Mucosa of descending colon (tissue), 3 donors: ENCODE measurements at regions not wholly inside any gene's neighbourhood (a gene's known extent, or its start where the extent isn't known, plus 50 kb on each side); places are given as distances from the start of the nearest gene placed in this dataset.

Experiments
- ATAC-seq: fragments of 200-7000 bp; cut with Tn5 transposase; one replicate; pipeline ENCODE4 v1.9.1; 2020; ENCODE audit warnings: mild to moderate bottlenecking, moderate library complexity
- DNase-seq, 3 donors: peaks; one replicate each; pipeline ENCODE4 v3.0.0-alpha.2; 2020
- H3K36me3 ChIP-seq: fragments of 200-600 bp; one replicate; pipeline ENCODE4 v1.8.0; 2021; ENCODE audit warnings: low read depth, mild to moderate bottlenecking
- H3K4me1 ChIP-seq: fragments of 200-600 bp; one replicate; pipeline ENCODE4 v1.8.0; 2021; ENCODE audit warnings: low read depth, mild to moderate bottlenecking
- H3K4me3 ChIP-seq: fragments of 200-600 bp; one replicate; pipeline ENCODE4 v1.8.0; 2021; ENCODE audit warnings: mild to moderate bottlenecking
- H3K9me3 ChIP-seq: fragments of 200-600 bp; one replicate; pipeline ENCODE4 v1.8.0; 2021; ENCODE audit warnings: mild to moderate bottlenecking
- intact Hi-C, 2 donors: fragments of 100-400 bp; cut with DNase I in 1 of 2; cut with micrococcal nuclease in 1 of 2; formaldehyde crosslinking; loops; one replicate each; pipeline versions ENCODE4 v1.11.0 to v1.11.1; 2022; cut with DNase I, micrococcal nuclease
- TF ChIP-seq, protein P1 (sequence below): fragments of 200-600 bp; IDR thresholded peaks from one replicate; pipeline ENCODE4 v1.8.0; 2022; ENCODE audit warnings: antibody characterized with exemption, mild to moderate bottlenecking
- donor health status: DM: no; HTN: no; CAD: no; lungs with moderate emphysema.
- donor health status: DM: no; HTN: no; CAD: no.
- donor health status: DM: no; HTN: yes; CAD: no.

DNA sequence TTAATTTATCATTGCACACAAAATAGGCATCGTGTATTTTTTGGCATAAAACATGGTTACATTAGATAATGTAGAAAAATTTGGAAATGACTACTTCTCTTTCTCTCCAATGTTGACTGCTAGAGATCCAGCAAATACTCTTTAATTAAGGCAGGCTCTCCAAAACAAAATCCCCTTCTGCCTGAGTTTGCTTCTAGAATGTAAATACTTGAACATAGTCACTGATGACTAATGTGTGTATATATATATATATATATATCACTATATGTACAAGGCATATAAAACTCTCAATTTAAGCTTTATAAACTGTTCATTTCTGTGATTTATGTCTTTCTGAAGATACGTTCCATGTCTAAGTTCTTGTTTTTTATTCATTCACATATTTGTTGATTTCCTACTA is 67.2 kb upstream of the CAMK2D start:
- no peak overlapping the region for H3K4me3 ChIP-seq
- intact Hi-C loops: no loop called here
- DNase-seq: no peak
- H3K9me3 ChIP-seq: no peaks in the 10 kb centered on the region
- no peak for ATAC-seq
- TF ChIP-seq, protein P1, sequence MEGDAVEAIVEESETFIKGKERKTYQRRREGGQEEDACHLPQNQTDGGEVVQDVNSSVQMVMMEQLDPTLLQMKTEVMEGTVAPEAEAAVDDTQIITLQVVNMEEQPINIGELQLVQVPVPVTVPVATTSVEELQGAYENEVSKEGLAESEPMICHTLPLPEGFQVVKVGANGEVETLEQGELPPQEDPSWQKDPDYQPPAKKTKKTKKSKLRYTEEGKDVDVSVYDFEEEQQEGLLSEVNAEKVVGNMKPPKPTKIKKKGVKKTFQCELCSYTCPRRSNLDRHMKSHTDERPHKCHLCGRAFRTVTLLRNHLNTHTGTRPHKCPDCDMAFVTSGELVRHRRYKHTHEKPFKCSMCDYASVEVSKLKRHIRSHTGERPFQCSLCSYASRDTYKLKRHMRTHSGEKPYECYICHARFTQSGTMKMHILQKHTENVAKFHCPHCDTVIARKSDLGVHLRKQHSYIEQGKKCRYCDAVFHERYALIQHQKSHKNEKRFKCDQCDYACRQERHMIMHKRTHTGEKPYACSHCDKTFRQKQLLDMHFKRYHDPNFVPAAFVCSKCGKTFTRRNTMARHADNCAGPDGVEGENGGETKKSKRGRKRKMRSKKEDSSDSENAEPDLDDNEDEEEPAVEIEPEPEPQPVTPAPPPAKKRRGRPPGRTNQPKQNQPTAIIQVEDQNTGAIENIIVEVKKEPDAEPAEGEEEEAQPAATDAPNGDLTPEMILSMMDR: no peak
- H3K4me1 ChIP-seq: no peaks in the 10 kb centered on the region
- H3K36me3 ChIP-seq: no peaks in the 10 kb centered on the region

DNA sequence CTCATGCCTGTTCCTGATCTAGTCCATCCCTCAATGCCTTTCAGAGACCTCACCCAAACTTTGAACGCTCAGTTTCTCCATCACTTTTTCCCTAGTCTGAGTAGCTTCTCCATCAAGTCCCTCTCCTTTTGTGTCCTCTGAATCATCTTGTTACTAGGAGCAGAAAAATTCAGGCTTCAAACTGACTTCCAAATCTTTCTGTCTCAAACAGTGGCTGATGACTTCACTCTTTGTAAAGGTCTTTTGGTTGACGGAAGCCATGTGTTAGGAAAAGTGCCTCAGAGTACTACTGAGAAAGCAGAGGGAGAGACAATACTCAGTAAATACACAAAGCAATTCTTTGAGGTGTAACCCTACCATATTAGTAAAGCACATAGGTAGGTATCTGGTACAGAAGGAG is 65.7 kb upstream of the CAMK2D start:
- Histone ChIP-seq H3K4me1 (no peaks in the 10 kb centered on the region), H3K36me3 (no peaks in the 10 kb centered on the region), H3K4me3 (no peak overlapping the region), H3K9me3 (no peaks in the 10 kb centered on the region)
- DNase-seq (no peak), ATAC-seq (no peak)
- intact Hi-C loops: no loop called here
- TF ChIP-seq, protein P1: no peak

DNA sequence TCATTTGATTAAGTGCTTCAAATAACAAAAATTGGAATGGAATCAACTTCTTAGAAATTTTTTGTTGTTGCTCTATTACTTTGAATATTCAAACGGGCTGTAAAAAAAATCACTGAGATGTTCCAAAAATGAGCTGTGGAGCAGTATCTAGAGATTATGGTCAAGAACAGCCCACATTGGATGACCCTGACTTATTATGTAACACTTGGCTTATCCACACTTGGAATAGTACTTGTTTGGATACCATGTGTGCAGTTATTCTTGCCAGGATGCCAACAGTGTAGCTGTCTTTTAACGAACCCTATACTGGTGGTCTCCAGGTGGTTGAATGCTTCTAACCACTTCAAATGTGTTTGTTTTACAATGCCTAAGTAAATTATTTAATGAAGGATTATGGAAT is 64.9 kb upstream of the CAMK2D start:
- Histone ChIP-seq H3K4me1 (no peaks in the 10 kb centered on the region), H3K36me3 (no peaks in the 10 kb centered on the region), H3K4me3 (no peak overlapping the region), H3K9me3 (no peaks in the 10 kb centered on the region)
- ATAC-seq (no peak), DNase-seq (no peak)
- TF ChIP-seq, protein P1: no peak
- intact Hi-C loops: no loop called here

DNA sequence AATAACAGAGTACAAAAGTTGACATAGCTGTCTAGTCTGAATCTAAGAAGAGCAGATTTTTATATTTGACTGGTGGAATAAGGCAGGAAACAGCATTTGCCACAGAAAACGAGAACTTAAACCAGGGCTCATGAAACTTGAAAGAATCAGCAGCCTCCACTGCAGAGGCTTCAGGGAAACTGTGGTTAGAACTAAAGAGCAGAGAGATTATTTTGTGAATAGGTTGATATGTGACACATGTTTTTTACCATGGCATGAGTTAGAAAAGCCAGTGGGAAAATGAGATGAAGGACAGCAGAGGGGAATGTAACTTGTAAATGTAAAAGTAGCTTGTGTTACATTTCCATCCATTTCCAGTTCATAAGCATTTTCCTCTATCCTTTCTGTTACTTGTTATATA is 63.7 kb upstream of the CAMK2D start:
- Histone ChIP-seq H3K4me1 (no peaks in the 10 kb centered on the region), H3K36me3 (no peaks in the 10 kb centered on the region), H3K9me3 (no peaks in the 10 kb centered on the region), H3K4me3 (no peak overlapping the region)
- TF ChIP-seq, protein P1: no peak
- peak; percentile 40 for ATAC-seq
- intact Hi-C loops: no loop called here
- DNase-seq: peak in 1 of 3 donors; percentile 35

DNA sequence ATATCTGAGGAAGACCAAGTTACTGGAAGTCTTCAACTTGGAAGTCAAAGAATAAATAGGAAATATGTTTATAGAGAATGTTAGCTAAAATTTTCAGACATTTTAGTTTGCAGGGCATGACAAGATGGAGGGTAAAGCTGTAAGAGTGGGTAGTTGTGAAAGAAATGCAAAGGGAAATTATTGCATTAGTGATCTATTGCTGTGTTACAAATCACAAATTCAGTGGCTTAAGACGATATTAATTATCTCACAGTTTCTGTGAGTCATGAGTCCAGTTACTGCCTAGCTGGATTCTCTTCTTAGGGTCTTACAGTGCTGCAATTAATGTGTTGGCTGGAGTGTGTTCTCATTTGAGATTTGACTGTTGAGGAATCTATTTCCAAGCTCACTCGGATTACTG is 62.9 kb upstream of the CAMK2D start:
- Histone ChIP-seq H3K4me3 (no peak overlapping the region), H3K9me3 (no peaks in the 10 kb centered on the region), H3K36me3 (no peaks in the 10 kb centered on the region), H3K4me1 (no peaks in the 10 kb centered on the region)
- DNase-seq (no peak), ATAC-seq (no peak)
- TF ChIP-seq, protein P1: no peak
- intact Hi-C loops: no loop called here

DNA sequence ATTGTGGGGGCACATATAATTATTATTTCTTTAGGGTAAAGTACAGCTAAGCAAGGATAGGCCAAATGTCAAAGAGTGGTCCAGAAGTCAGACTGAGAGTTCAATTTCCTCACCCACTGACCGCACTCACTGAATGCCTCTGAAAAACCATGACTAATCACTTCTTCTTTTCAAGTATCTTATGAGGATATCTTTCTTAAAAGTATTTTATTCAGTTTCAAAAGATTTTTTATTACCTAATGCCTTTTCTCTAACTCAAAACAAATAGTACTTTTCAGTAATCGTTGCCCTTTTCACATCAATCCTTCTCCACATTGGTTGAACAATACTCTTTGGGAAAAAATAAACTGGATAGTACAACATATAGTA is 61.7 kb upstream of the CAMK2D start:
- Histone ChIP-seq H3K9me3 (no peaks in the 10 kb centered on the region), H3K4me1 (no peaks in the 10 kb centered on the region), H3K36me3 (no peaks in the 10 kb centered on the region), H3K4me3 (no peak overlapping the region)
- TF ChIP-seq, protein P1: no peak
- no peak for DNase-seq
- intact Hi-C loops: no loop called here
- ATAC-seq: no peak
